Loucy (cell line): ENCODE measurements at regions not wholly inside any gene's neighbourhood (a gene's known extent, or its start where the extent isn't known, plus 50 kb on each side); places are given as distances from the start of the nearest gene placed in this dataset.

Source experiments
- H2AFZ ChIP-seq: fragments of 200-600 bp; sonication (generic); 2 replicates; pipeline ENCODE4 v1.6.0; 2016; ENCODE audit warnings: antibody characterized with exemption, mild to moderate bottlenecking, low read length, moderate library complexity
- H3F3A ChIP-seq: fragments of 200-600 bp; 2 replicates; pipeline ENCODE4 v1.6.0; 2016; ENCODE audit warnings: antibody characterized with exemption, low read depth, mild to moderate bottlenecking
- H3K27me3 ChIP-seq: fragments of 200-600 bp; sonication (generic); 2 replicates; pipeline ENCODE4 v1.6.1; 2014; ENCODE audit warnings: low read length, mild to moderate bottlenecking; ENCODE audit not compliant: insufficient read depth, poor library complexity, severe bottlenecking
- H3K36me3 ChIP-seq: fragments of 200-600 bp; sonication (generic); 2 replicates; pipeline ENCODE4 v1.6.1; 2016; ENCODE audit warnings: low read length; ENCODE audit not compliant: insufficient read depth
- H3K4me1 ChIP-seq: fragments of 200-600 bp; sonication (generic); 2 replicates; pipeline ENCODE4 v1.5.1; 2014; ENCODE audit warnings: low read length, mild to moderate bottlenecking; ENCODE audit not compliant: insufficient read depth, poor library complexity, severe bottlenecking
- H3K4me2 ChIP-seq: fragments of 200-600 bp; sonication (generic); 2 replicates; pipeline ENCODE4 v1.6.0; 2014; ENCODE audit warnings: antibody characterized with exemption, low read length, low read depth, mild to moderate bottlenecking; ENCODE audit not compliant: poor library complexity, severe bottlenecking
- H3K4me3 ChIP-seq: fragments of 200-600 bp; sonication (generic); 2 replicates; pipeline ENCODE4 v1.5.1; 2014; ENCODE audit warnings: low read length, mild to moderate bottlenecking, mixed read lengths; ENCODE audit not compliant: poor library complexity, severe bottlenecking
- H3K79me2 ChIP-seq: fragments of 200-600 bp; sonication (generic); 2 replicates; pipeline ENCODE4 v1.6.1; 2014; ENCODE audit warnings: low read length; ENCODE audit not compliant: insufficient read depth
- H3K9ac ChIP-seq: fragments of 200-600 bp; sonication (generic); 2 replicates; pipeline ENCODE4 v1.6.0; 2014; ENCODE audit warnings: mild to moderate bottlenecking, low read depth, low read length, moderate library complexity; ENCODE audit not compliant: poor library complexity, severe bottlenecking
- H3K9me2 ChIP-seq: fragments of 200-600 bp; sonication (generic); replicated peaks from 2 replicates; pipeline ENCODE4 v1.6.1; 2016; ENCODE audit warnings: low read depth, low read length, mixed read lengths
- H3K9me3 ChIP-seq: fragments of 200-600 bp; sonication (generic); 2 replicates; pipeline ENCODE4 v1.6.1; 2014; ENCODE audit warnings: mild to moderate bottlenecking, antibody characterized with exemption, low read length, low read depth; ENCODE audit not compliant: insufficient read depth
- H4K20me1 ChIP-seq: fragments of 200-600 bp; sonication (generic); 2 replicates; pipeline ENCODE4 v1.6.0; 2014; ENCODE audit warnings: antibody characterized with exemption, low read length, mild to moderate bottlenecking; ENCODE audit not compliant: insufficient read depth, poor library complexity, severe bottlenecking
- EZH2phosphoT487 ChIP-seq: fragments of 200-600 bp; IDR thresholded peaks from 2 replicates; pipeline ENCODE4 v1.6.1; 2018; ENCODE audit warnings: antibody characterized with exemption, mild to moderate bottlenecking, moderate library complexity, borderline replicate concordance
- TF ChIP-seq, protein P1 (sequence below): fragments of 200-600 bp; sonication (generic); conservative IDR thresholded peaks from 2 replicates; pipeline ENCODE4 v1.5.1; 2014; ENCODE audit warnings: mild to moderate bottlenecking, antibody characterized with exemption, low read length

DNA sequence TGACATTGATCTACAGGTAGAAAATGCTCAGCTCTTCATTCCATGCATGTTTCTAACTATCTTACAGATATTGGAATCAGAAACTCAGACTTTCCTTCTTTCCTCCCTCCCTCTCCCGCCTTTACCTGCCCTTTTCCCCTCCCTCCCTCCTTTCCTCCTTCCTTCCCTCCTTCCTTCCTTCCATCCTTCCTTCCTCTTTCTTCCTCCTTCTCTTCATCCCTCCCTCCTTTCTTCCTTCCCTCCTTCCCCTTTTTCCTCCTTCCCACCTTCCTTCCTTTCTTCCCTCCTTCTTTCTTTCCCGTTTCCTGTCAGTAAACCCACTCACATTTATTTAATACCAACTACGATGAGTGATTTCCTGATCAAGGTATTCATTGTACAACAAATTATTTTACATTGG is 113.4 kb upstream of the IRS2 start:
- Histone ChIP-seq H3K79me2 (no peaks in the 10 kb centered on the region), H4K20me1 (no peaks in the 10 kb centered on the region), H3K4me1 (no peaks in the 10 kb centered on the region), H3K4me3 (no peak overlapping the region), H3K36me3 (no peaks in the 10 kb centered on the region), H2AFZ (no peak overlapping the region), H3F3A (no peaks in the 10 kb centered on the region), H3K27me3 (no peaks in the 10 kb centered on the region), H3K9me2 (no peaks in the 10 kb centered on the region), H3K9me3 (no peaks in the 10 kb centered on the region), H3K4me2 (no peak overlapping the region), H3K9ac (no peak overlapping the region)
- TF ChIP-seq, protein P1, sequence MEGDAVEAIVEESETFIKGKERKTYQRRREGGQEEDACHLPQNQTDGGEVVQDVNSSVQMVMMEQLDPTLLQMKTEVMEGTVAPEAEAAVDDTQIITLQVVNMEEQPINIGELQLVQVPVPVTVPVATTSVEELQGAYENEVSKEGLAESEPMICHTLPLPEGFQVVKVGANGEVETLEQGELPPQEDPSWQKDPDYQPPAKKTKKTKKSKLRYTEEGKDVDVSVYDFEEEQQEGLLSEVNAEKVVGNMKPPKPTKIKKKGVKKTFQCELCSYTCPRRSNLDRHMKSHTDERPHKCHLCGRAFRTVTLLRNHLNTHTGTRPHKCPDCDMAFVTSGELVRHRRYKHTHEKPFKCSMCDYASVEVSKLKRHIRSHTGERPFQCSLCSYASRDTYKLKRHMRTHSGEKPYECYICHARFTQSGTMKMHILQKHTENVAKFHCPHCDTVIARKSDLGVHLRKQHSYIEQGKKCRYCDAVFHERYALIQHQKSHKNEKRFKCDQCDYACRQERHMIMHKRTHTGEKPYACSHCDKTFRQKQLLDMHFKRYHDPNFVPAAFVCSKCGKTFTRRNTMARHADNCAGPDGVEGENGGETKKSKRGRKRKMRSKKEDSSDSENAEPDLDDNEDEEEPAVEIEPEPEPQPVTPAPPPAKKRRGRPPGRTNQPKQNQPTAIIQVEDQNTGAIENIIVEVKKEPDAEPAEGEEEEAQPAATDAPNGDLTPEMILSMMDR = no peak
- no peak for TF ChIP-seq EZH2phosphoT487

DNA sequence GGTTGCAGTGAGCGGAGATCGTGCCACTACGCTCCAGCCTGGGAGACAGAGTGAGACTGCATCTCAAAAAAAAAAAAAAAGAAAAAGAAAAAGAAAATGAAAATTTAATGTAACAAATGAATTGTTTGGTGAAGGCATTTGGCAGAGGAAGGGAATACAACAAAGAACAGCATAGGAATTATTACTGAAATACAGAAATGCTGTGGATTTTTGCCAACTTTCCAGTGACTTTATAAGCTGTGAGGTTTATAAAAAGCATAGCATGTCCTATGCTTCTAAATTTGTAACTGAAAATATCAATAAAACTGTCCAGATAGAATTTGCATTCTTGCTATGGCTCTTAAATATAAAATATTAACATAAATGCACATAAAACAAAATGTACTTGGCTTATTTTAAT is 112.9 kb upstream of the IRS2 start:
- H3F3A ChIP-seq = no peaks in the 10 kb centered on the region
- no peak overlapping the region for H2AFZ ChIP-seq
- H4K20me1 ChIP-seq = no peaks in the 10 kb centered on the region
- TF ChIP-seq, protein P1 = no peak
- no peak for TF ChIP-seq EZH2phosphoT487
- H3K9ac ChIP-seq = no peak overlapping the region
- no peaks in the 10 kb centered on the region for H3K9me2 ChIP-seq
- H3K27me3 ChIP-seq = no peaks in the 10 kb centered on the region
- H3K36me3 ChIP-seq = no peaks in the 10 kb centered on the region
- H3K4me1 ChIP-seq = no peaks in the 10 kb centered on the region
- no peak overlapping the region for H3K4me3 ChIP-seq
- H3K79me2 ChIP-seq = no peaks in the 10 kb centered on the region
- H3K4me2 ChIP-seq = no peak overlapping the region
- no peaks in the 10 kb centered on the region for H3K9me3 ChIP-seq

DNA sequence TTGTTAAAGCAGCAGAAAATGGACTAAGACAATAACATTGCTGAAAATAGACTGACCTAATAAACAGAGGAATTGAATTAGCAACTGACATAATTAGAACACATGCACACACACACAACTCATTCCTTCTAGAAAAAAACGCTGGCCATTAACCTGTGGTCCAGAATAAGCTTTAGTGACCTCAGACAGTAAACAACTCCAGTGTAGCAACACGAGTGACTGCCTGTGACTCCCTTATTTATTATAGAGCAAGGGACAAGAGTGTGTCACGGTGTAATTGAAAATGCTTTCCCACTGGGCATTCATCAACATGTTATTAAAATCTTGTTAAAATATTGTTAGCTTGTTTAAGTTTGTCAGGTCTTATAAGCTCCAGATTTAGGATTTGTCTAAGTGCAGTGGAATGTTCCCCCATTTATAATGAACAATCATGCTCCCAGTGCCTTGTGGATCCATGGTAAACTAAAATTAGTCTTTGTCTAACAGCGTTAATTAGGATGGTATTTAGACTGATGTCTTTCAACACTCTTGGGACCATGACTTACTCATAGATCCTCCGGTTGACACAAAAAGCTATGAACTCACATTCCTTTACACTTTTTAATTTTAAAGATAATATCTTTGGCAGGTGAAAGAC is 111.7 kb upstream of the IRS2 start:
- no peaks in the 10 kb centered on the region for H4K20me1 ChIP-seq
- H3K4me2 ChIP-seq = no peak overlapping the region
- H3K9me3 ChIP-seq = no peaks in the 10 kb centered on the region
- TF ChIP-seq, protein P1 = no peak
- TF ChIP-seq EZH2phosphoT487 = no peak
- H3K79me2 ChIP-seq = no peaks in the 10 kb centered on the region
- no peaks in the 10 kb centered on the region for H3K9me2 ChIP-seq
- H3K4me1 ChIP-seq = no peaks in the 10 kb centered on the region
- no peak overlapping the region for H2AFZ ChIP-seq
- no peak overlapping the region for H3K9ac ChIP-seq
- H3F3A ChIP-seq = no peaks in the 10 kb centered on the region
- H3K27me3 ChIP-seq = no peaks in the 10 kb centered on the region
- no peak overlapping the region for H3K4me3 ChIP-seq
- no peaks in the 10 kb centered on the region for H3K36me3 ChIP-seq
